Prostate gland (tissue), 2 donors: ENCODE measurements at regions not wholly inside any gene's neighbourhood (a gene's known extent, or its start where the extent isn't known, plus 50 kb on each side); places are given as distances from the start of the nearest gene placed in this dataset.

Source experiments
- CTCF ChIP-seq, 4 experiments: fragments of 200-600 bp in 2 of 4; fragments of 450-650 bp in 2 of 4; sonication (generic) in 2 of 4; IDR thresholded peaks; 1 replicate in 3 of 4; 2 replicates in 1 of 4; pipeline ENCODE4 v1.5.1; 2016 to 2019; ENCODE audit warnings: antibody characterized with exemption in 4 of 4, mild to moderate bottlenecking in 2 of 4, moderate library complexity in 2 of 4
- POLR2A ChIP-seq: fragments of 450-650 bp; IDR thresholded peaks from one replicate; pipeline ENCODE4 v1.6.1; 2016; ENCODE audit warnings: antibody characterized with exemption, mild to moderate bottlenecking
- POLR2AphosphoS5 ChIP-seq: sonication (generic); formaldehyde crosslinking; IDR thresholded peaks from one replicate; pipeline ENCODE4 v1.6.1; 2017; ENCODE audit warnings: antibody characterized with exemption

- TF ChIP-seq CTCF (IDR thresholded peaks at IDR 0.05) (no peak), POLR2A (no peak), POLR2AphosphoS5 (no peak)
These were observed 138.0 kb upstream of the DNAH14 start for GRCh38 chr1:224791362-224791941.
